SU-DHL-6 (cell line): ENCODE measurements at regions not wholly inside any gene's neighbourhood (a gene's known extent, or its start where the extent isn't known, plus 50 kb on each side); places are given as distances from the start of the nearest gene placed in this dataset.

Experiments
- H2AFZ ChIP-seq: fragments of 200-600 bp; sonication (generic); 2 replicates; pipeline ENCODE4 v1.6.1; 2014; ENCODE audit warnings: low read depth, mild to moderate bottlenecking, moderate library complexity, mixed read lengths, antibody characterized with exemption, low read length; ENCODE audit not compliant: severe bottlenecking
- H3F3A ChIP-seq: fragments of 200-600 bp; shearing (Covaris generic); 2 replicates; pipeline ENCODE4 v1.6.0; 2016; ENCODE audit warnings: antibody characterized with exemption, mild to moderate bottlenecking; ENCODE audit not compliant: insufficient read depth
- H3K27ac ChIP-seq: fragments of 200-600 bp; sonication (generic); 2 replicates; pipeline ENCODE4 v1.5.1; 2016; ENCODE audit warnings: low read depth, mild to moderate bottlenecking, low read length, moderate library complexity, mixed read lengths
- H3K27me3 ChIP-seq: fragments of 200-600 bp; sonication (generic), shearing (Covaris generic); 2 replicates; pipeline ENCODE4 v1.6.0; 2014; ENCODE audit warnings: mild to moderate bottlenecking, low read length
- H3K36me3 ChIP-seq: fragments of 200-600 bp; sonication (generic); 2 replicates; pipeline ENCODE4 v1.6.1; 2014; ENCODE audit warnings: mild to moderate bottlenecking, low read length, mixed read lengths
- H3K4me2 ChIP-seq: fragments of 300-600, 200-600 bp; shearing (Covaris generic), sonication (generic); 2 replicates; pipeline ENCODE4 v1.6.0; 2014; ENCODE audit warnings: low read length, low read depth, mild to moderate bottlenecking; ENCODE audit not compliant: poor library complexity, severe bottlenecking
- H3K4me3 ChIP-seq: fragments of 200-600 bp; sonication (generic); 2 replicates; pipeline ENCODE4 v1.5.1; 2014; ENCODE audit warnings: antibody characterized with exemption, low read length, mild to moderate bottlenecking, mixed read lengths; ENCODE audit not compliant: insufficient read depth, poor library complexity, severe bottlenecking
- H3K79me2 ChIP-seq: fragments of 200-600 bp; sonication (generic); 2 replicates; pipeline ENCODE4 v1.6.1; 2014; ENCODE audit warnings: mild to moderate bottlenecking, low read length, moderate library complexity; ENCODE audit not compliant: insufficient read depth
- H3K9ac ChIP-seq: fragments of 200-600 bp; sonication (generic); 2 replicates; pipeline ENCODE4 v1.7.0; 2014; ENCODE audit warnings: mild to moderate bottlenecking, low read length
- H3K9me2 ChIP-seq: fragments of 200-600 bp; sonication (generic); replicated peaks from 2 replicates; pipeline ENCODE4 v1.6.1; 2014; ENCODE audit warnings: low read length; ENCODE audit not compliant: insufficient read depth
- H3K9me3 ChIP-seq: fragments of 200-600 bp; sonication (generic); 2 replicates; pipeline ENCODE4 v1.6.1; 2014; ENCODE audit warnings: low read length, mixed read lengths; ENCODE audit not compliant: insufficient read depth
- H4K20me1 ChIP-seq: fragments of 200-600 bp; sonication (generic); 2 replicates; pipeline ENCODE4 v1.6.1; 2014; ENCODE audit warnings: low read depth, mild to moderate bottlenecking, antibody characterized with exemption, low read length, moderate library complexity, mixed read lengths
- EZH2phosphoT487 ChIP-seq: fragments of 200-600 bp; sonication (generic), shearing (Covaris generic); conservative IDR thresholded peaks from 2 replicates; pipeline ENCODE4 v1.6.1; 2018; ENCODE audit warnings: mild to moderate bottlenecking, antibody characterized with exemption, low read length, moderate library complexity, mixed read lengths
- TF ChIP-seq, protein P1 (sequence below): fragments of 200-600 bp; sonication (generic); IDR thresholded peaks from one replicate; pipeline ENCODE4 v1.5.1; 2017; ENCODE audit warnings: antibody characterized with exemption, mild to moderate bottlenecking, low read length, moderate library complexity; ENCODE audit not compliant: insufficient read depth, poor library complexity, severe bottlenecking

DNA sequence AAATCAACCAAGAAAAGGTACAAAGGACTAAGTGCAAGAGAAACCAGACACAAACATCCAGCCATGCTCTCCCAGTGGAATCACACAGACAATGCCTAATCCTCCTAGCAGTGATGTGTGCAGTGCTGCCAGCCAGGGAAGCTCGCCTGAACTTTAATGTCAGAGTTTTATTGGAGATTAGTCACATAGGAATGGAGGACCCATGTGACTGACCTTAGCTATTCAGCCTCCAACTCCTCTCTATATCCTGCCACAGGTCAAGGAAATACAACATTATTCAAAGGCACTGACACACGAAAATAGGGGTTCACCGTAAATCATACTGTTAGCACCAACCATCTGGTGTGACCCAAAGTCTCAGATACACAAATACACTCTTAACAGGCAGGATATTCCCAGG is 684.6 kb downstream of the DOK5 start:
- Histone ChIP-seq H3K4me2 (no peak overlapping the region), H3K9me2 (no peaks in the 10 kb centered on the region), H3K36me3 (no peaks in the 10 kb centered on the region), H3K27me3 (no peaks in the 10 kb centered on the region), H3K9ac (no peak overlapping the region), H3F3A (no peaks in the 10 kb centered on the region), H4K20me1 (no peaks in the 10 kb centered on the region), H3K27ac (no peak overlapping the region), H2AFZ (no peak overlapping the region), H3K4me3 (no peak overlapping the region), H3K9me3 (no peaks in the 10 kb centered on the region), H3K79me2 (no peaks in the 10 kb centered on the region)
- TF ChIP-seq, protein P1, sequence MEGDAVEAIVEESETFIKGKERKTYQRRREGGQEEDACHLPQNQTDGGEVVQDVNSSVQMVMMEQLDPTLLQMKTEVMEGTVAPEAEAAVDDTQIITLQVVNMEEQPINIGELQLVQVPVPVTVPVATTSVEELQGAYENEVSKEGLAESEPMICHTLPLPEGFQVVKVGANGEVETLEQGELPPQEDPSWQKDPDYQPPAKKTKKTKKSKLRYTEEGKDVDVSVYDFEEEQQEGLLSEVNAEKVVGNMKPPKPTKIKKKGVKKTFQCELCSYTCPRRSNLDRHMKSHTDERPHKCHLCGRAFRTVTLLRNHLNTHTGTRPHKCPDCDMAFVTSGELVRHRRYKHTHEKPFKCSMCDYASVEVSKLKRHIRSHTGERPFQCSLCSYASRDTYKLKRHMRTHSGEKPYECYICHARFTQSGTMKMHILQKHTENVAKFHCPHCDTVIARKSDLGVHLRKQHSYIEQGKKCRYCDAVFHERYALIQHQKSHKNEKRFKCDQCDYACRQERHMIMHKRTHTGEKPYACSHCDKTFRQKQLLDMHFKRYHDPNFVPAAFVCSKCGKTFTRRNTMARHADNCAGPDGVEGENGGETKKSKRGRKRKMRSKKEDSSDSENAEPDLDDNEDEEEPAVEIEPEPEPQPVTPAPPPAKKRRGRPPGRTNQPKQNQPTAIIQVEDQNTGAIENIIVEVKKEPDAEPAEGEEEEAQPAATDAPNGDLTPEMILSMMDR, result no peak
- TF ChIP-seq EZH2phosphoT487, result no peak

DNA sequence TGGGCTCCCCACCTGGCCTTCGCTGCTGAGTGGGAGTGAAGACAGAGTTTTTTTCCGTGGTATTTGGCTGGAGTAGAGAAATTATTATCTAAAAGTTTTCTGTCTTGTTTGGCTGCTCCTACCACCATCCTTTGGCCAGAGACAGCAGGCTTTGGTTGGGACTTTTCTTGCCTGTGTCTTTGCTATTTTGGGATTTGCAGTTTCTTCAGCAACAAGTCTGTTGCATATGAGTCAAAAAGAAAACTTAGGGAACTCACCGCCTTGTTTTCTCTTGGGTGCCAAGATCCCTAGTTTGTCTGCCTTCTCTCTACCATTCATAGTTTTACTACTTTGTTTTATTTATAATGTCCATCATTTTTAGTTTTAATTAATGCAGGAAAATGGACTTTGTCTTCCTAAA is 683.8 kb downstream of the DOK5 start:
- TF ChIP-seq, protein P1, result no peak
- no peak for TF ChIP-seq EZH2phosphoT487

DNA sequence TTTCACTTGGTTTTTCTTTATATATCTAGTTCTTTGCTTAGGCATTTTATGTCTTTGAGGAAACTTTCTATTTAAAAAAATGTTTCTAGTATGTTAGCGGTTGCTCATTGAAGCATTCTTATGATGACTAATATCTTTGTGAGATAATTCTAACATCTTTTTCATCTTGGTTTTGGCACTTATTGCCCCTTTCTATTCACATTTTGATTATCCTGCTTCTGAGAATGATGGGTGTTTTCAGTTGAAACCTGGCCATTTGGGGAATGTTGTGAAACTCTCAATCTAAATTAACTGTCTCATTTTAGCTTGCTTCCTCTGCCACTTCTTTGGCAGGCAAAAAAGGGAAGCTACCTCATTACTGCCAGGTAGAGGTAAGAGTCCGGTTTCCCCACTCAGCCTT is 683.1 kb downstream of the DOK5 start:
- no peaks in the 10 kb centered on the region for H4K20me1 ChIP-seq
- no peak overlapping the region for H3K27ac ChIP-seq
- no peaks in the 10 kb centered on the region for H3K79me2 ChIP-seq
- no peaks in the 10 kb centered on the region for H3K9me3 ChIP-seq
- no peaks in the 10 kb centered on the region for H3K9me2 ChIP-seq
- H3K4me3 ChIP-seq, result no peak overlapping the region
- no peaks in the 10 kb centered on the region for H3K36me3 ChIP-seq
- no peaks in the 10 kb centered on the region for H3K27me3 ChIP-seq
- H3K9ac ChIP-seq, result no peak overlapping the region
- H3K4me2 ChIP-seq, result no peak overlapping the region
- H2AFZ ChIP-seq, result no peak overlapping the region
- no peak for TF ChIP-seq EZH2phosphoT487
- TF ChIP-seq, protein P1, result no peak
- H3F3A ChIP-seq, result no peaks in the 10 kb centered on the region

More for the DNA sequence above, 683.8 kb downstream of the DOK5 start:
- H3K9ac ChIP-seq, result no peak overlapping the region
- no peaks in the 10 kb centered on the region for H4K20me1 ChIP-seq
- H3K4me3 ChIP-seq, result no peak overlapping the region
- no peaks in the 10 kb centered on the region for H3K36me3 ChIP-seq
- no peaks in the 10 kb centered on the region for H3K79me2 ChIP-seq
- H3F3A ChIP-seq, result no peaks in the 10 kb centered on the region
- no peaks in the 10 kb centered on the region for H3K27me3 ChIP-seq
- H2AFZ ChIP-seq, result no peak overlapping the region
- H3K4me2 ChIP-seq, result no peak overlapping the region
- H3K9me3 ChIP-seq, result no peaks in the 10 kb centered on the region
- no peak overlapping the region for H3K27ac ChIP-seq
- no peaks in the 10 kb centered on the region for H3K9me2 ChIP-seq

GRCh38 chr20:55155360-55155759 is 680.0 kb downstream of the DOK5 start:
- Histone ChIP-seq H2AFZ (no peak overlapping the region), H3K27ac (no peak overlapping the region), H3F3A (no peaks in the 10 kb centered on the region), H3K79me2 (no peaks in the 10 kb centered on the region), H3K36me3 (no peaks in the 10 kb centered on the region), H4K20me1 (no peaks in the 10 kb centered on the region), H3K27me3 (no peaks in the 10 kb centered on the region), H3K4me2 (no peak overlapping the region), H3K9ac (no peak overlapping the region), H3K9me3 (no peaks in the 10 kb centered on the region), H3K9me2 (no peaks in the 10 kb centered on the region), H3K4me3 (no peak overlapping the region)
- no peak for TF ChIP-seq EZH2phosphoT487
- TF ChIP-seq, protein P1, result no peak
